HEK293T (cell line): ENCODE measurements at regions not wholly inside any gene's neighbourhood (a gene's known extent, or its start where the extent isn't known, plus 50 kb on each side); places are given as distances from the start of the nearest gene placed in this dataset.

Source experiments
- ARNT ChIP-seq: fragments of 450-650 bp; IDR thresholded peaks from 2 replicates; pipeline ENCODE4 v1.6.1; 2017; ENCODE audit warnings: mild to moderate bottlenecking
- BHLHE40 ChIP-seq: fragments of 450-650 bp; IDR thresholded peaks from 2 replicates; pipeline ENCODE4 v1.6.1; 2016; ENCODE audit warnings: mild to moderate bottlenecking, moderate library complexity, borderline replicate concordance
- CTBP1 ChIP-seq: fragments of 450-650 bp; IDR thresholded peaks from 2 replicates; pipeline ENCODE4 v1.6.1; 2016; ENCODE audit warnings: borderline replicate concordance
- ELF4 ChIP-seq: fragments of 450-650 bp; IDR thresholded peaks from 2 replicates; pipeline ENCODE4 v1.6.1; 2017; ENCODE audit warnings: antibody characterized with exemption
- FOXA1 ChIP-seq: fragments of 450-650 bp; IDR thresholded peaks from 2 replicates; pipeline ENCODE4 v1.6.1; 2016; ENCODE audit warnings: mild to moderate bottlenecking
- FOXK2 ChIP-seq: fragments of 450-650 bp; IDR thresholded peaks from 2 replicates; pipeline ENCODE4 v1.6.1; 2016; ENCODE audit warnings: mild to moderate bottlenecking
- HDGF ChIP-seq: fragments of 450-650 bp; IDR thresholded peaks from 2 replicates; pipeline ENCODE4 v1.6.1; 2017; ENCODE audit warnings: antibody characterized with exemption, borderline replicate concordance
- LEF1 ChIP-seq: fragments of 450-650 bp; IDR thresholded peaks from 2 replicates; pipeline ENCODE4 v1.6.1; 2017; ENCODE audit warnings: mild to moderate bottlenecking, borderline replicate concordance
- PKNOX1 ChIP-seq: fragments of 450-650 bp; IDR thresholded peaks from 2 replicates; pipeline ENCODE4 v1.6.1; 2016
- SP1 ChIP-seq: fragments of 450-650 bp; IDR thresholded peaks from 2 replicates; pipeline ENCODE4 v1.6.1; 2017
- SUZ12 ChIP-seq: fragments of 450-650 bp; IDR thresholded peaks from 2 replicates; pipeline ENCODE4 v1.6.1; 2016; ENCODE audit warnings: mild to moderate bottlenecking
- ZNF384 ChIP-seq: fragments of 450-650 bp; IDR thresholded peaks from 2 replicates; pipeline ENCODE4 v1.6.1; 2016

DNA sequence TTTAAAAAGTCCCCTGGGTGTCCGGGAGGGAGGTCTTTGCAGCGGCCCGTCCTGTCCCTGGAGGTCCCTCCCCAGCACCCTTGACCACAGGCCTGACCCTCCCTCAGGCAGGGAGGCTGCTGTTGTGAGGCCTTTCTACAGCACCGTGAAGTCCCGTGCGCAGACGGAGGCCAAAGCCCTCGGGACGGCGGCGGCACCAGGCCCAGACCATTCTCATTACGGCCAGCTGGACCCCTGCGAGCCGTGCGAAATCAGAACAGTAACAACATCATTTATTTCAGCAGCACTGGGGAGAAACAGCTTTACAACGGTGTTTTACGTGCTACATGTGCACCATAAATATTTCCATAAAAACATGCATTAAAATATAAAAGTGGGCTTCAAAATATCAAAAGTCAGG is 101.4 kb upstream of the ACTRT2 start:
- TF ChIP-seq FOXK2 (no peak), HDGF (no peak), CTBP1 (no peak), LEF1 (no peak), ARNT (no peak), ELF4 (no peak), BHLHE40 (no peak), SUZ12 (no peak), ZNF384 (no peak), SP1 (no peak), FOXA1 (no peak), PKNOX1 (no peak)
